Activated T-helper 2 cell treated with anti-CD3 and anti-CD28 coated beads, Interferon-gamma antibody, Interleukin-2, Interleukin-4, amounts not matched to agents 10 μg/mL and 5 μg/mL and 100 μg/mL, durations not matched to agents 14 hours and 24 hours and 36 hours (primary cell): ENCODE measurements at regions not wholly inside any gene's neighbourhood (a gene's known extent, or its start where the extent isn't known, plus 50 kb on each side); places are given as distances from the start of the nearest gene placed in this dataset.
"Not testable (repeated sequence)": the region's sequence is repeated elsewhere in the genome, so short reads cannot be mapped to it uniquely, and the experiment has no call there.

Experiments used
- DNase-seq: peaks from one replicate; pipeline ENCODE4 v3.0.0; 2021; ENCODE audit warnings: low spot score
- H3K27ac Mint-ChIP-seq: one replicate; pipeline ENCODE4 v1.8.0; 2021; ENCODE audit warnings: mixed read lengths
- H3K27me3 Mint-ChIP-seq: one replicate; pipeline ENCODE4 v1.8.0; 2021; ENCODE audit warnings: low read depth, mixed read lengths
- H3K36me3 Mint-ChIP-seq: one replicate; pipeline ENCODE4 v1.8.0; 2021; ENCODE audit warnings: low read depth, mixed read lengths
- H3K4me1 Mint-ChIP-seq: one replicate; pipeline ENCODE4 v1.8.0; 2021; ENCODE audit warnings: low read depth, mixed read lengths
- H3K4me3 Mint-ChIP-seq: one replicate; pipeline ENCODE4 v1.8.0; 2021; ENCODE audit warnings: low read depth, mild to moderate bottlenecking, moderate library complexity, mixed read lengths
- H3K9me3 Mint-ChIP-seq: one replicate; pipeline ENCODE4 v1.8.0; 2021; ENCODE audit warnings: mixed read lengths
- intact Hi-C: fragments of 100-400 bp; cut with micrococcal nuclease; formaldehyde crosslinking; loops from one replicate; pipeline ENCODE4 v1.15.1; 2023

GRCh38 chr4:122973465-122973864 lies 51.1 kb upstream of the NUDT6 start:
- no peak overlapping the region for H3K27ac Mint-ChIP-seq
- no peaks in the 10 kb centered on the region for H3K4me1 Mint-ChIP-seq
- no peak for DNase-seq
- no peaks in the 10 kb centered on the region for H3K27me3 Mint-ChIP-seq
- no peak overlapping the region for H3K4me3 Mint-ChIP-seq
- H3K9me3 Mint-ChIP-seq = peaks cover 11% of the 10 kb centered on the region
- intact Hi-C loops = no loop called here
- H3K36me3 Mint-ChIP-seq = peaks cover 38% of the 10 kb centered on the region

- Mint-ChIP-seq H3K27ac (no peak overlapping the region), H3K9me3 (peaks cover 11% of the 10 kb centered on the region), H3K4me1 (no peaks in the 10 kb centered on the region), H3K27me3 (no peaks in the 10 kb centered on the region), H3K4me3 (no peak overlapping the region), H3K36me3 (peaks cover 59% of the 10 kb centered on the region)
- intact Hi-C loops = no loop called here
- DNase-seq = no peak
Observed at GRCh38 chr4:122976111-122976510, 53.7 kb upstream of the NUDT6 start.

DNA sequence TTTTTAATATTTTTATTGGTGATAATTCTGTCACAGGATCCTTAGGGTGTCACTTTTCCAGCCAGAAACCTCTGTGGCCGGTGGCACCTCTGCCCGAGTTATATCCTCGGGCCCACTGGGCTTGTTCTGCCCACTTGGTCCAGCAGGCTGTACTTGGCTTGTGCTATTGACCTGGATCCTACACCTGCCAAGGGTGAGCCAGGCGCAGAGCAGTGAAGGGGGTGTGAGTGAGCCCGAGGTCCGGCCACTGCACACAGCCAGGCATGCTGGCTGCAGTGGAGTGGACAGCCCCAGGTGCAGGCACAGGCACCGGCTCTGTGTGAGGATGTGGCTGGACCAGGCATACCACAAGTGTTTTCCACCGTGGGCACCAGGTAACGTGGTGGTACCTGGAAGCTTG lies 54.7 kb upstream of the NUDT6 start:
- DNase-seq = no peak
- H3K36me3 Mint-ChIP-seq = peaks cover 66% of the 10 kb centered on the region
- no peaks in the 10 kb centered on the region for H3K27me3 Mint-ChIP-seq
- intact Hi-C loops = no loop called here
- peaks cover 11% of the 10 kb centered on the region for H3K9me3 Mint-ChIP-seq
- H3K27ac Mint-ChIP-seq = no peak overlapping the region
- H3K4me1 Mint-ChIP-seq = no peaks in the 10 kb centered on the region
- no peak overlapping the region for H3K4me3 Mint-ChIP-seq

GRCh38 chr4:122978109-122978508 lies 55.7 kb upstream of the NUDT6 start:
- peaks cover 11% of the 10 kb centered on the region for H3K9me3 Mint-ChIP-seq
- DNase-seq = no peak
- H3K27me3 Mint-ChIP-seq = no peaks in the 10 kb centered on the region
- H3K4me1 Mint-ChIP-seq = no peaks in the 10 kb centered on the region
- H3K27ac Mint-ChIP-seq = no peak overlapping the region
- peaks cover 72% of the 10 kb centered on the region for H3K36me3 Mint-ChIP-seq
- no peak overlapping the region for H3K4me3 Mint-ChIP-seq
- intact Hi-C loops = no loop called here

GRCh38 chr4:122978789-122979188 lies 56.4 kb upstream of the NUDT6 start:
- peaks cover 17% of the 10 kb centered on the region for H3K9me3 Mint-ChIP-seq
- no peak for DNase-seq
- intact Hi-C loops = no loop called here
- H3K4me3 Mint-ChIP-seq = no peak overlapping the region
- H3K27me3 Mint-ChIP-seq = no peaks in the 10 kb centered on the region
- H3K4me1 Mint-ChIP-seq = no peaks in the 10 kb centered on the region
- peaks cover 79% of the 10 kb centered on the region for H3K36me3 Mint-ChIP-seq
- no peak overlapping the region for H3K27ac Mint-ChIP-seq

GRCh38 chr4:122980860-122981259 lies 58.5 kb upstream of the NUDT6 start:
- intact Hi-C loops = no loop called here
- no peak overlapping the region for H3K27ac Mint-ChIP-seq
- H3K36me3 Mint-ChIP-seq = peaks cover 83% of the 10 kb centered on the region
- no peak overlapping the region for H3K4me3 Mint-ChIP-seq
- H3K4me1 Mint-ChIP-seq = no peaks in the 10 kb centered on the region
- peaks cover 27% of the 10 kb centered on the region for H3K9me3 Mint-ChIP-seq
- no peaks in the 10 kb centered on the region for H3K27me3 Mint-ChIP-seq
- DNase-seq = no peak

DNA sequence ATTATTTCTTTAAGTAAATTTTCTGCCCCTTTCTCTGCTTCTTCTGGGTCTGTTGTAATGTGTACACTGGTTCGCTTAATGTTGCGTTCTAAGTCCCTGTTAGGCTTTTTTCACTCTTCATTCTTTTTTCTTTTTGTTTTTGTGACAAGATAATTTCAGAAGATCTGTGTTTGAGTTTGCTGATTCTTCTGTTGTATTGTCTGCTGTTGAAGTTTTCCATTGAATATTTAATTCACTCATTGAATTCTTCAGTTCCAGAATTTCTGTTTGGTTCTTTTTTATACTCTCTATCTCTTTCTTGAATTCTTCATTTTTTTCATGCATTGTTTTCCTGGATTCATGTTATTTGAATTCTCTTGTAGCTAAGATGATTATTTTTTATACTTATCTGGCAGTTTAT lies 66.3 kb upstream of the NUDT6 start:
- no peak for DNase-seq
- H3K27ac Mint-ChIP-seq = no peak overlapping the region
- H3K4me1 Mint-ChIP-seq = no peaks in the 10 kb centered on the region
- peaks cover 52% of the 10 kb centered on the region for H3K9me3 Mint-ChIP-seq
- intact Hi-C loops = no loop called here
- H3K27me3 Mint-ChIP-seq = no peaks in the 10 kb centered on the region
- H3K4me3 Mint-ChIP-seq = no peak overlapping the region
- peaks cover 60% of the 10 kb centered on the region for H3K36me3 Mint-ChIP-seq

DNA sequence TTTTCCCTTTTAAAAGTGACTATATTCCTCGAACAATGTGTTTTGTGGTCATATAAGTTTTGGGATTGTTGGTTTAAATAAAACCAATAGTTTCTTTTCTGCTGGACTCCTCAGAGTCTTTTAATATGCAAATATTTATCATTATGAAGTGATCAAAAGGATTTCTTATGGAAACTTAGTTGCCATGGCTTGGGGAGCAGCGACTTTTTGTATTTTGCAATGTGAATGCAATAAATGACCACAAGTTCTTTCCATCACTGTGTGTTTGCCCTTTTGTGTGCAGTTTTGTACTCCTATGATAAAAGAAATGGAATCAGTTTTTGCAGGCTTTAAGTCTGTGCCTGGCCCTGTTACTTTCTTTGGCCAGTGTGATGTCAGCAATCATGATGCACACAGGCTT lies 68.5 kb upstream of the NUDT6 start:
- H3K4me3 Mint-ChIP-seq = no peak overlapping the region
- H3K36me3 Mint-ChIP-seq = peaks cover 40% of the 10 kb centered on the region
- H3K4me1 Mint-ChIP-seq = no peaks in the 10 kb centered on the region
- no peaks in the 10 kb centered on the region for H3K27me3 Mint-ChIP-seq
- intact Hi-C loops = no loop called here
- peaks cover 36% of the 10 kb centered on the region for H3K9me3 Mint-ChIP-seq
- DNase-seq = no peak
- H3K27ac Mint-ChIP-seq = no peak overlapping the region

GRCh38 chr4:122992057-122992456 lies 69.7 kb upstream of the NUDT6 start:
- intact Hi-C loops = no loop called here
- H3K9me3 Mint-ChIP-seq = peaks cover 25% of the 10 kb centered on the region
- H3K36me3 Mint-ChIP-seq = peaks cover 31% of the 10 kb centered on the region

DNA sequence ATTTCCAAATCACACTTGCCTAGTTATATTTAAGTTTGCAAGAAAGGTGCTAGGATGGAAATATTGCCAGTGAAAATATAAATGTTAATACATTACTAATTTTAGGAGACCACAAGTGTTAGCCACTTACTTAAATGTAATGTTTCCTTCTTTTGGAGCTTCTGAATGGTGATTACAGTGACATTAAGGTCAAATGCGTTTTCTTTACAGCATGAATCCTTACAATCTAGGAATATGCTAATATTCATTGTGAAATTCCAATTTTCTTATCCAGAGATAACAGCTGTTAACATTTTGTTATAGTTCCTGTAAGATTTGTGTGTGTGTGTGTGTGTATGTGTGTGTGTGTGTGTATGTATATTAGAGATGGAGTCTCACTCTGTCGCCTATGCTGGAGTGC lies 70.2 kb upstream of the NUDT6 start:
- H3K27ac Mint-ChIP-seq = no peak overlapping the region
- peaks cover 30% of the 10 kb centered on the region for H3K36me3 Mint-ChIP-seq
- intact Hi-C loops = no loop called here
- no peak for DNase-seq
- H3K9me3 Mint-ChIP-seq = peaks cover 20% of the 10 kb centered on the region
- peaks cover 6% of the 10 kb centered on the region for H3K4me1 Mint-ChIP-seq
- H3K4me3 Mint-ChIP-seq = no peak overlapping the region
- no peaks in the 10 kb centered on the region for H3K27me3 Mint-ChIP-seq

More at GRCh38 chr4:122992057-122992456, 69.7 kb upstream of the NUDT6 start:
- DNase-seq = no peak
- H3K4me1 Mint-ChIP-seq = peaks cover under 1% of the 10 kb centered on the region
- no peaks in the 10 kb centered on the region for H3K27me3 Mint-ChIP-seq
- H3K27ac Mint-ChIP-seq = no peak overlapping the region
- no peak overlapping the region for H3K4me3 Mint-ChIP-seq

DNA sequence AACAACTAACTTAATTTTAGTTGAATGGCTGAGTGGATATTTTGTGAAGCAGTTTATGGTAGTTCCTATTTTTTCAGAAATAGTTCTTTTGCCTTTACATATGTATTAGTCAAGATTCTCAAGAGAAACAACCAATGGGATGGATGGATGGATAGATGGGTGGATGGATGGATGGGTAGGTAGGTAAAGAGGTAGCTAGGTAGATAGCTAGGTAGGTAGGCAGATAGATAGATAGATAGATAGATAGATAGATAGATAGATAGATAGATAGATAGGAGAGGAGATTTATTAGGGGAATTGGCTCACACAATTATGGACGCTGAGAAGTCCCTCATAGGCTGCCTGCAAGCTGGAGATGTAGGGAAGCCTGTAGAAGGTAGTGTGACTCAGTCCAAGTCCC lies 74.0 kb upstream of the NUDT6 start:
- H3K4me1 Mint-ChIP-seq = peaks cover 12% of the 10 kb centered on the region
- intact Hi-C loops = no loop called here
- no peak for DNase-seq
- H3K27me3 Mint-ChIP-seq = no peaks in the 10 kb centered on the region
- H3K36me3 Mint-ChIP-seq = peaks cover 14% of the 10 kb centered on the region
- no peak overlapping the region for H3K27ac Mint-ChIP-seq
- H3K4me3 Mint-ChIP-seq = no peak overlapping the region
- H3K9me3 Mint-ChIP-seq = no peaks in the 10 kb centered on the region

GRCh38 chr4:122997463-122998101 lies 75.2 kb upstream of the NUDT6 start:
- H3K4me1 Mint-ChIP-seq = peaks cover 12% of the 10 kb centered on the region
- no peak overlapping the region for H3K27ac Mint-ChIP-seq
- no peaks in the 10 kb centered on the region for H3K27me3 Mint-ChIP-seq
- H3K9me3 Mint-ChIP-seq = no peaks in the 10 kb centered on the region
- no peak overlapping the region for H3K4me3 Mint-ChIP-seq
- intact Hi-C loops = no loop called here
- no peak for DNase-seq
- H3K36me3 Mint-ChIP-seq = peaks cover 15% of the 10 kb centered on the region

DNA sequence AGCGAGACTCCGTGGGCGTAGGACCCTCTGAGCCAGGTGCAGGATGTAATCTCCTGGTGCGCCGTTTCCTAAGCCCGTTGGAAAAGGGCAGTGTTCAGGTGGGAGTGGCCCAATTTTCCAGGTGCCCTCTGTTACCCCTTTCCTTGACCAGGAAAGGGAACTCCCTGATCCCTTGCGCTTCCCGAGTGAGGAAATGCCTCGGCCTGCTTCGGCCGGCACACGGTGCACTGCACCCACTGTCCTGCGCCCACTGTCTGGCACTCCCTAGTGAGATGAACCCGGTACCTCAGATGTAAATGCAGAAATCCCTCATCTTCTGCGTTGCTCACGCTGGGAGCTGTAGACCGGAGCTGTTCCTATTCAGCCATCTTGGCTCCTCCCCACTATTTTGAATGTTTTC lies 81.7 kb upstream of the NUDT6 start:
- H3K36me3 Mint-ChIP-seq = peaks cover 31% of the 10 kb centered on the region
- H3K9me3 Mint-ChIP-seq, H3K27ac Mint-ChIP-seq, DNase-seq, H3K4me3 Mint-ChIP-seq, H3K4me1 Mint-ChIP-seq, intact Hi-C loops, H3K27me3 Mint-ChIP-seq: not testable (repeated sequence)

DNA sequence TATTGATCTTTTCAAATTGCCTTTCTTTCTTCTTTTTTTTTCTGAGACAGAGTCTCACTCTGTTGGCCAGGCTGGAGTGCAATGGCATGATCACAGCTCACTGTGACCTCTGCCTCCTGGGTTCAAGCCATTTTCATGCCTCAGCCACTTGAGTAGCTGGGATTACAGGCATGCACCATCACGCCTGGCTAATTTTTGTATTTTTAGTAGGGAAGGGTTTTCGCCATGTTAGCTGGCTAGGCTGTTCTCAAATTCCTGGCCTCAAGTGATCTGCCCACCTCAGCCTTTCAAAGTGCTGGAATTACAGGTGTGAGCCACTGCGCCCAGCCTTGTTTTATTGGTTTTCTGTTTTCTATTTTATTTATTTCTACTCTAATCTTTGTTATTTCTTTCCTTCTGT lies 82.7 kb upstream of the NUDT6 start:
- H3K27me3 Mint-ChIP-seq, DNase-seq, H3K9me3 Mint-ChIP-seq, H3K27ac Mint-ChIP-seq, H3K4me1 Mint-ChIP-seq, H3K4me3 Mint-ChIP-seq, intact Hi-C loops: not testable (repeated sequence)
- H3K36me3 Mint-ChIP-seq = peaks cover 34% of the 10 kb centered on the region
